ENCODE measurements at regions not wholly inside any gene's neighbourhood (a gene's known extent, or its start where the extent isn't known, plus 50 kb on each side); places are given as distances from the start of the nearest gene placed in this dataset.

- TF ChIP-seq CTCF (optimal IDR thresholded peaks at IDR 0.05 in 1 of 3, IDR thresholded peaks at IDR 0.05 in 1 of 3, conservative IDR thresholded peaks at IDR 0.05 in 1 of 3; ENCODE audit: extremely low read depth in 1 of 3, insufficient read depth in 2 of 3, low read length in 3 of 3) (no peak), EZH2 (IDR thresholded peaks at IDR 0.05; ENCODE audit: low read length) (no peak)
Measured at GRCh38 chr1:65027666-65028358, 61.5 kb upstream of the JAK1 start.

Measured in keratinocyte (primary cell).